ENCODE measurements at regions not wholly inside any gene's neighbourhood (a gene's known extent, or its start where the extent isn't known, plus 50 kb on each side); places are given as distances from the start of the nearest gene placed in this dataset.

DNA sequence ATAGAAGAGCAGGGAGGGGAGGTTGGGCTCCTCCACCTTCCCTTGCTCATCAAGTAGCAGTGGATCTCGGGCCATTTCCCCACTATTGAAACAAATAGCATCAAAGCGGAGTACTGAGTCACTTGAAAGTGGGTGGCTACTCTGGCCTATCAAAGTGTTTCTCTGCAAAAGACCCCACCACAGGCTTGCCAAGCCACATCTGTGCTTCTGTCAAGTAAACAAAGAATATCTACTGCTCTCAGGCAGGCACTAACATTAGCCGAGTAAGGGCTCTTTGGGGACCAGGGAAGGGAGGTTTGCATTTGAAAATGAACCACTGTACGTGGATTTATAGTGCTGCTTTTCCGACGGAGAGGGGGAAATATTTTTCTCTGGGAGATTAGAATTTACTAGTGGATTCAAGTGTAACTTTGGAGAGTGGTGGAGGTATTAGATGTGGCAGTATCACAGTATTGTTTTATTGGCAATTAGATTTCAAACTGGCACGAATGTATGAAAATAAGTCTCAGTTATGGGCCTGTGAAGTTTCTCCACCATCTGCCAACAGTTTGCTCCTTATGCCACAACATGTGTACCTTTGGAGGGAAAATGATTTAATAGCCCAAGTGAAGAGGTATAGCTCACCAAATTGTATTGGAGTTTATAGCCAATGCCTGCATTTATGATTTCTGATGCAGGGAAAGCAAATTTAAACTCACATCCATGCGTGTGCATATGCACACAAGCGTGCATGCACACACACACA, 97.5 kb downstream of the RPS24 start:
- Histone ChIP-seq H3K27ac (ENCODE audit: low read depth in 1 of 3, low read length in 2 of 3) (no peak overlapping the region), H3K27me3 (ENCODE audit: control insufficient read depth in 3 of 3, insufficient read depth in 3 of 3, low read length in 3 of 3) (no peaks in the 10 kb centered on the region), H3K4me3 (ENCODE audit: low read depth in 1 of 3, low read length in 3 of 3) (no peak overlapping the region), H3K36me3 (ENCODE audit: control insufficient read depth in 3 of 3, insufficient read depth in 2 of 3, low read depth in 1 of 3, low read length in 3 of 3) (no peaks in the 10 kb centered on the region), H3K9me3 (ENCODE audit: control insufficient read depth in 2 of 2, insufficient read depth in 1 of 2, low read depth in 1 of 2, low read length in 1 of 2) (no peaks in the 10 kb centered on the region), H3K4me1 (ENCODE audit: control insufficient read depth in 3 of 3, insufficient read depth in 2 of 3, low read depth in 1 of 3, low read length in 2 of 3) (no peaks in the 10 kb centered on the region)
- WGBS, 3 donors, result 79 to 85% (median 84%) methylated on average over 9 of the region's 9 CpGs
- DNase-seq, result no peak
- FAIRE-seq, result no peak

DNA sequence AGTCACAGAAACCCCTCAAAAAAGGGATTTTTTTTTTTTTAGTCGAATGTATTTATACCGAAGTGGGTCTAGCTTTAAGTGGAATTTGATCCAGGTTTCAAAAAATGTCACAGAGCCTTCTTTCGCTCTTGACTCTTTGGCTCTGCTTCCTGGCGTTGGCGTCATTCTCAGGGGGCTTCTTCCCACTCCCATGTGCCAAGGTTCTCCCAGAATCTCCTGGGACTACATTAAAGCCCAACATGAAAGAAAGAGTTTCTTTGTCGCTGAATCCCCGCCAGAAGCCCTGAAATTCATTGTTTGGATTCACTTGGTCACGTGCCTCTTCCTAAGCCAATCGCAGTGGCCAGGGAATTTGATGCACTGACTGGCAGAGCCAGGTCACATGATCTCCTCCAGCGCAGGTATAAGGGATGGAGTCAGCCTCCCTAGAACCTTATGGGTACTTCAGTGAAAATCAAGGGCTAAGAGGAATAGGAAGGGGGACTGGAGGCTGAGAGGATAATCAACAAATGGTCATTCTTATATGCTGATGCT, 101.2 kb downstream of the RPS24 start:
- peaks cover 0 to 4% (median 0%) of the 10 kb centered on the region in 3 donors for H3K4me1 ChIP-seq (ENCODE audit: control insufficient read depth in 3 of 3, insufficient read depth in 2 of 3, low read depth in 1 of 3, low read length in 2 of 3)
- DNase-seq (no peak), FAIRE-seq (no peak)
- no peaks in the 10 kb centered on the region for H3K36me3 ChIP-seq (ENCODE audit: control insufficient read depth in 3 of 3, insufficient read depth in 2 of 3, low read depth in 1 of 3, low read length in 3 of 3)
- H3K9me3 ChIP-seq (ENCODE audit: control insufficient read depth in 2 of 2, insufficient read depth in 1 of 2, low read depth in 1 of 2, low read length in 1 of 2), result no peaks in the 10 kb centered on the region
- no peak overlapping the region for H3K27ac ChIP-seq (ENCODE audit: low read depth in 1 of 3, low read length in 2 of 3)
- WGBS, 3 donors, result 90 to 92% (median 91%) methylated on average over 10 of the region's 10 CpGs
- no peaks in the 10 kb centered on the region for H3K27me3 ChIP-seq (ENCODE audit: control insufficient read depth in 3 of 3, insufficient read depth in 3 of 3, low read length in 3 of 3)
- H3K4me3 ChIP-seq (ENCODE audit: low read depth in 1 of 3, low read length in 3 of 3), result no peak overlapping the region

DNA sequence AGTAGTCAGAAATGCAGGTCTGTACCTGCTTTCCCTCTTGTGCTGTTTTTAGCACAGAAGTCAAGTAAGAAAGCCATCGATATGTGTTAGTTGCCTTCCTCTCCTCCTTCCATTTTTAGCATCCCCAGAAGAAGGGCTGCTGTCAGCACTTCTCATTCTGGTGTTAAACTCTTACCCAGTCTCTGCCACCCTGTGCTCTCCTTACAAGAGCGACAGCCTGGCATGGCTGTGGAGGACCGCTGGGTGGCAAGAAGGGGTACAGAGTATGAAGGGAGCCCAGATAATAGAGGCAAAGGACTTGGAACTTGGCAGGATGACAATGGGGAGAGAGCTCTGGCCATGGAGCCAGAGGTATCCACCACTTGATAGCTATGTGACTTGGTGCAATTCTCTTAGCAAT, 103.5 kb downstream of the RPS24 start:
- WGBS, 3 donors, result 86 to 89% (median 89%) methylated on average over 3 of the region's 3 CpGs

GRCh38 chr10:78139341-78139740, 105.7 kb downstream of the RPS24 start:
- Histone ChIP-seq H3K27ac (ENCODE audit: low read depth in 1 of 3, low read length in 2 of 3) (no peak overlapping the region), H3K4me1 (ENCODE audit: control insufficient read depth in 3 of 3, insufficient read depth in 2 of 3, low read depth in 1 of 3, low read length in 2 of 3) (peaks cover 0 to 4% (median 0%) of the 10 kb centered on the region in 3 donors), H3K27me3 (ENCODE audit: control insufficient read depth in 3 of 3, insufficient read depth in 3 of 3, low read length in 3 of 3) (no peaks in the 10 kb centered on the region), H3K9me3 (ENCODE audit: control insufficient read depth in 2 of 2, insufficient read depth in 1 of 2, low read depth in 1 of 2, low read length in 1 of 2) (no peaks in the 10 kb centered on the region), H3K36me3 (ENCODE audit: control insufficient read depth in 3 of 3, insufficient read depth in 2 of 3, low read depth in 1 of 3, low read length in 3 of 3) (no peaks in the 10 kb centered on the region), H3K4me3 (ENCODE audit: low read depth in 1 of 3, low read length in 3 of 3) (no peak overlapping the region)
- 35 to 68% (median 56%) methylated on average over 9 of the region's 9 CpGs for WGBS, 3 donors
- no peak for FAIRE-seq
- peak in 1 of 2 donors; percentile 50 for DNase-seq

More for the DNA sequence above, 103.5 kb downstream of the RPS24 start:
- no peak overlapping the region for H3K4me3 ChIP-seq (ENCODE audit: low read depth in 1 of 3, low read length in 3 of 3)
- no peaks in the 10 kb centered on the region for H3K9me3 ChIP-seq (ENCODE audit: control insufficient read depth in 2 of 2, insufficient read depth in 1 of 2, low read depth in 1 of 2, low read length in 1 of 2)
- no peak for FAIRE-seq
- DNase-seq, result no peak
- peaks cover 0 to 4% (median 0%) of the 10 kb centered on the region in 3 donors for H3K4me1 ChIP-seq (ENCODE audit: control insufficient read depth in 3 of 3, insufficient read depth in 2 of 3, low read depth in 1 of 3, low read length in 2 of 3)
- no peaks in the 10 kb centered on the region for H3K27me3 ChIP-seq (ENCODE audit: control insufficient read depth in 3 of 3, insufficient read depth in 3 of 3, low read length in 3 of 3)
- H3K36me3 ChIP-seq (ENCODE audit: control insufficient read depth in 3 of 3, insufficient read depth in 2 of 3, low read depth in 1 of 3, low read length in 3 of 3), result no peaks in the 10 kb centered on the region
- no peak overlapping the region for H3K27ac ChIP-seq (ENCODE audit: low read depth in 1 of 3, low read length in 2 of 3)

GRCh38 chr10:78140066-78140630, 106.5 kb downstream of the RPS24 start:
- Histone ChIP-seq H3K4me1 (ENCODE audit: control insufficient read depth in 3 of 3, insufficient read depth in 2 of 3, low read depth in 1 of 3, low read length in 2 of 3) (peaks cover 0 to 4% (median 0%) of the 10 kb centered on the region in 3 donors), H3K36me3 (ENCODE audit: control insufficient read depth in 3 of 3, insufficient read depth in 2 of 3, low read depth in 1 of 3, low read length in 3 of 3) (no peaks in the 10 kb centered on the region), H3K27me3 (ENCODE audit: control insufficient read depth in 3 of 3, insufficient read depth in 3 of 3, low read length in 3 of 3) (no peaks in the 10 kb centered on the region), H3K9me3 (ENCODE audit: control insufficient read depth in 2 of 2, insufficient read depth in 1 of 2, low read depth in 1 of 2, low read length in 1 of 2) (no peaks in the 10 kb centered on the region), H3K27ac (ENCODE audit: low read depth in 1 of 3, low read length in 2 of 3) (no peak overlapping the region), H3K4me3 (ENCODE audit: low read depth in 1 of 3, low read length in 3 of 3) (no peak overlapping the region)
- DNase-seq (no peak), FAIRE-seq (no peak)
- 58 to 71% (median 69%) methylated on average over 6 of the region's 6 CpGs for WGBS, 3 donors

DNA sequence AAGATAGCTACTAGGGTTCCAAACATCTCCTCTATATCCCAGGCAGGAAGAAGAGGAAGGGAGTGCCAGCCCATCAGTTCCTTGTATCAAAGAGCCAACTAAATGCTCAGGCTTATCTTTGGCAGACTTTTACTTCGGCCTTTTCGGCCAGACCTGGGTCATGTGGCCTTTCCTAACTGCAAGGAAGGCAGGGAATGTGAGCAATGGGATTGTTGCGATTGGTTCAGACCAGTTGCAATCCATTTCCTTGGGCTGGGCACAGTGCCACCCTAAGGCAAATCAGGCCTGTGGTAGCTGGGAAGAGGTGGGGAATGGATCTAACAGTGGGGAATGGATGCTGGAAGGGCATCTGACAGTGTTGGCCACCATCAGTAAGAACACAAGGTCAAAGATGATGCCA, 109.9 kb downstream of the RPS24 start:
- no peaks in the 10 kb centered on the region for H3K9me3 ChIP-seq (ENCODE audit: control insufficient read depth in 2 of 2, insufficient read depth in 1 of 2, low read depth in 1 of 2, low read length in 1 of 2)
- DNase-seq, result no peak
- H3K27me3 ChIP-seq (ENCODE audit: control insufficient read depth in 3 of 3, insufficient read depth in 3 of 3, low read length in 3 of 3), result no peaks in the 10 kb centered on the region
- H3K4me1 ChIP-seq (ENCODE audit: control insufficient read depth in 3 of 3, insufficient read depth in 2 of 3, low read depth in 1 of 3, low read length in 2 of 3), result peaks cover 0 to 4% (median 0%) of the 10 kb centered on the region in 3 donors
- no peaks in the 10 kb centered on the region for H3K36me3 ChIP-seq (ENCODE audit: control insufficient read depth in 3 of 3, insufficient read depth in 2 of 3, low read depth in 1 of 3, low read length in 3 of 3)
- H3K27ac ChIP-seq (ENCODE audit: low read depth in 1 of 3, low read length in 2 of 3), result no peak overlapping the region
- FAIRE-seq, result no peak
- H3K4me3 ChIP-seq (ENCODE audit: low read depth in 1 of 3, low read length in 3 of 3), result no peak overlapping the region
- 76 to 91% (median 76%) methylated on average over 3 of the region's 3 CpGs for WGBS, 3 donors

- FAIRE-seq, result no peak
- WGBS, 3 donors, result 64 to 83% (median 81%) methylated on average over 2 of the region's 2 CpGs
Observed at GRCh38 chr10:78146200-78146599, 112.5 kb downstream of the RPS24 start.

DNA sequence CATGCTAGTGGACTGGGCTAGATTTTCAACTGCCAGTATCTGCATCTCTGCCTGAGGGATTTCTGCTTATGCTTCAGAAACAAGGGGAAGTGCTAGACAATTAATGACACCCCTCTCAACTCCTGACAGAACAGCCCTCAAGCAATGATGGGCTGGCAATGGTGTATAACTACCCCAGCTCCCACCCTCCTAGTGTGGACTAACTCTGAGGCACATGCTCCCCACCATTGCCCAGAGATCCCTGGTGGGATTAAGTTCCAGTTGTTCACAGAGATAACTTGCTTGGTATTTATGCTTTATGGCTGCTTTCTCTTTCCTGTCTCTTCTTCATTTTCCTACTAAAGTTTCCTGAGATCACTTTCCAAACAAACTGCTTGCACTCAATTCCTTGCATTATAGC, 113.5 kb downstream of the RPS24 start:
- FAIRE-seq (no peak), DNase-seq (no peak)
- Histone ChIP-seq H3K9me3 (ENCODE audit: control insufficient read depth in 2 of 2, insufficient read depth in 1 of 2, low read depth in 1 of 2, low read length in 1 of 2) (no peaks in the 10 kb centered on the region), H3K4me1 (ENCODE audit: control insufficient read depth in 3 of 3, insufficient read depth in 2 of 3, low read depth in 1 of 3, low read length in 2 of 3) (no peaks in the 10 kb centered on the region), H3K36me3 (ENCODE audit: control insufficient read depth in 3 of 3, insufficient read depth in 2 of 3, low read depth in 1 of 3, low read length in 3 of 3) (no peaks in the 10 kb centered on the region), H3K27me3 (ENCODE audit: control insufficient read depth in 3 of 3, insufficient read depth in 3 of 3, low read length in 3 of 3) (no peaks in the 10 kb centered on the region), H3K4me3 (ENCODE audit: low read depth in 1 of 3, low read length in 3 of 3) (no peak overlapping the region), H3K27ac (ENCODE audit: low read depth in 1 of 3, low read length in 2 of 3) (no peak overlapping the region)

More at GRCh38 chr10:78146200-78146599, 112.5 kb downstream of the RPS24 start:
- Histone ChIP-seq H3K36me3 (ENCODE audit: control insufficient read depth in 3 of 3, insufficient read depth in 2 of 3, low read depth in 1 of 3, low read length in 3 of 3) (no peaks in the 10 kb centered on the region), H3K4me3 (ENCODE audit: low read depth in 1 of 3, low read length in 3 of 3) (no peak overlapping the region), H3K27ac (ENCODE audit: low read depth in 1 of 3, low read length in 2 of 3) (no peak overlapping the region), H3K4me1 (ENCODE audit: control insufficient read depth in 3 of 3, insufficient read depth in 2 of 3, low read depth in 1 of 3, low read length in 2 of 3) (no peaks in the 10 kb centered on the region), H3K9me3 (ENCODE audit: control insufficient read depth in 2 of 2, insufficient read depth in 1 of 2, low read depth in 1 of 2, low read length in 1 of 2) (no peaks in the 10 kb centered on the region), H3K27me3 (ENCODE audit: control insufficient read depth in 3 of 3, insufficient read depth in 3 of 3, low read length in 3 of 3) (no peaks in the 10 kb centered on the region)
- DNase-seq, result no peak
